KMS-11 (cell line): ENCODE measurements at regions not wholly inside any gene's neighbourhood (a gene's known extent, or its start where the extent isn't known, plus 50 kb on each side); places are given as distances from the start of the nearest gene placed in this dataset.

Experiments used
- H2AFZ ChIP-seq: fragments of 200-600 bp; sonication (generic); 2 replicates; pipeline ENCODE4 v1.6.1; 2016; ENCODE audit warnings: antibody characterized with exemption, mixed run types, low read depth
- H3K27ac ChIP-seq: fragments of 200-600 bp; sonication (generic); 2 replicates; pipeline ENCODE4 v1.6.1; 2016; ENCODE audit warnings: mild to moderate bottlenecking, mixed run types
- H3K27me3 ChIP-seq: fragments of 200-600 bp; sonication (generic); 2 replicates; pipeline ENCODE4 v1.6.1; 2017; ENCODE audit warnings: mild to moderate bottlenecking, low read depth, mixed run types, moderate library complexity; ENCODE audit not compliant: insufficient read depth
- H3K36me3 ChIP-seq: fragments of 200-600 bp; sonication (generic); 2 replicates; pipeline ENCODE4 v1.6.1; 2017; ENCODE audit warnings: mild to moderate bottlenecking, mixed run types; ENCODE audit not compliant: insufficient read depth
- H3K4me1 ChIP-seq: fragments of 200-600 bp; sonication (generic); 2 replicates; pipeline ENCODE4 v1.6.1; 2016; ENCODE audit warnings: mild to moderate bottlenecking, low read depth, mixed run types; ENCODE audit not compliant: poor library complexity, severe bottlenecking
- H3K4me2 ChIP-seq: fragments of 200-600 bp; sonication (generic); 2 replicates; pipeline ENCODE4 v1.7.0; 2016; ENCODE audit warnings: mild to moderate bottlenecking, mixed run types
- H3K4me3 ChIP-seq: fragments of 200-600 bp; sonication (generic); IDR thresholded peaks from 2 replicates; pipeline ENCODE4 v1.6.1; 2017; ENCODE audit warnings: low read depth, low read length, mixed read lengths; ENCODE audit not compliant: insufficient read depth
- H3K79me2 ChIP-seq: fragments of 200-600 bp; sonication (generic); 2 replicates; pipeline ENCODE4 v1.6.1; 2016; ENCODE audit warnings: low read depth, mixed run types; ENCODE audit not compliant: insufficient read depth
- H3K9ac ChIP-seq: fragments of 200-600 bp; sonication (generic); 2 replicates; pipeline ENCODE4 v1.6.1; 2016; ENCODE audit warnings: mild to moderate bottlenecking, mixed run types
- H4K20me1 ChIP-seq: fragments of 200-600 bp; sonication (generic); 2 replicates; pipeline ENCODE4 v1.6.1; 2016; ENCODE audit warnings: mild to moderate bottlenecking, mixed run types; ENCODE audit not compliant: insufficient read depth
- CTCF ChIP-seq: fragments of 200-600 bp; sonication (generic); conservative IDR thresholded peaks from 2 replicates; pipeline ENCODE4 v1.6.1; 2017; ENCODE audit warnings: low read depth, mild to moderate bottlenecking, antibody characterized with exemption, low read length, moderate library complexity, mixed read lengths

- no peak overlapping the region for H3K9ac ChIP-seq
- no peaks in the 10 kb centered on the region for H3K4me1 ChIP-seq
- H3K36me3 ChIP-seq, result no peaks in the 10 kb centered on the region
- no peaks in the 10 kb centered on the region for H4K20me1 ChIP-seq
- no peak overlapping the region for H3K4me2 ChIP-seq
- H3K79me2 ChIP-seq, result no peaks in the 10 kb centered on the region
- H3K4me3 ChIP-seq, result no peak overlapping the region
- H3K27ac ChIP-seq, result no peak overlapping the region
- no peak for TF ChIP-seq CTCF
- no peak overlapping the region for H2AFZ ChIP-seq
- no peaks in the 10 kb centered on the region for H3K27me3 ChIP-seq
Observed at GRCh38 chr1:221558396-221558795, 183.5 kb downstream of the DUSP10 start.

DNA sequence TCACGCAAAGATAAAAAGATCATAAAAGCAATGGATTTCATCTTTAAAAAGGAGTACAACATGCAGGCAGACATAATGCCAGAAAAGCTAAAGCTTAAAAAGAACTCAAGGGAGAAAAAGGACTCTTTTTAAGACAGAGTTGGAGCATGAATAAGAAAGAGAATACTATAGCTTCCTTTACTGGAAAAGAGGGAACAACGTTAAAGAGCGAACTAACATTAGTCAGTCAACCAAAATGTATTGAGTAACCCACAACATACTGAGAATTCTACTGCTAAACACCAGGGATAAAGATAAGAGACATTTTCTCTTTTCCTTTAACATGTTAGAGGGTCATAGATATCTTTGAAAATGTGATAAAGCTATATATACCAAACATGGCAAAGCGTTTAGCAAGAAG, 182.0 kb downstream of the DUSP10 start:
- Histone ChIP-seq H3K27me3 (no peaks in the 10 kb centered on the region), H2AFZ (no peak overlapping the region), H3K4me3 (no peak overlapping the region), H3K27ac (no peak overlapping the region), H4K20me1 (no peaks in the 10 kb centered on the region), H3K36me3 (no peaks in the 10 kb centered on the region), H3K9ac (no peak overlapping the region), H3K4me1 (no peaks in the 10 kb centered on the region), H3K79me2 (no peaks in the 10 kb centered on the region), H3K4me2 (no peak overlapping the region)
- TF ChIP-seq CTCF, result no peak

- H2AFZ ChIP-seq, result no peak overlapping the region
- H3K4me2 ChIP-seq, result no peak overlapping the region
- no peak overlapping the region for H3K27ac ChIP-seq
- H4K20me1 ChIP-seq, result no peaks in the 10 kb centered on the region
- H3K79me2 ChIP-seq, result no peaks in the 10 kb centered on the region
- no peak for TF ChIP-seq CTCF
- no peaks in the 10 kb centered on the region for H3K27me3 ChIP-seq
- no peak overlapping the region for H3K9ac ChIP-seq
- no peaks in the 10 kb centered on the region for H3K36me3 ChIP-seq
- H3K4me1 ChIP-seq, result no peaks in the 10 kb centered on the region
- H3K4me3 ChIP-seq, result no peak overlapping the region
Observed at GRCh38 chr1:221562542-221563475, 179.1 kb downstream of the DUSP10 start.

- Histone ChIP-seq H2AFZ (no peak overlapping the region), H3K4me3 (no peak overlapping the region), H3K9ac (no peak overlapping the region), H3K79me2 (no peaks in the 10 kb centered on the region), H4K20me1 (no peaks in the 10 kb centered on the region), H3K27me3 (no peaks in the 10 kb centered on the region), H3K27ac (no peak overlapping the region), H3K4me2 (no peak overlapping the region), H3K36me3 (no peaks in the 10 kb centered on the region), H3K4me1 (no peaks in the 10 kb centered on the region)
- no peak for TF ChIP-seq CTCF
Observed at GRCh38 chr1:221563476-221563921, 178.4 kb downstream of the DUSP10 start.
